ENCODE measurements at regions not wholly inside any gene's neighbourhood (a gene's known extent, or its start where the extent isn't known, plus 50 kb on each side); places are given as distances from the start of the nearest gene placed in this dataset.

DNA sequence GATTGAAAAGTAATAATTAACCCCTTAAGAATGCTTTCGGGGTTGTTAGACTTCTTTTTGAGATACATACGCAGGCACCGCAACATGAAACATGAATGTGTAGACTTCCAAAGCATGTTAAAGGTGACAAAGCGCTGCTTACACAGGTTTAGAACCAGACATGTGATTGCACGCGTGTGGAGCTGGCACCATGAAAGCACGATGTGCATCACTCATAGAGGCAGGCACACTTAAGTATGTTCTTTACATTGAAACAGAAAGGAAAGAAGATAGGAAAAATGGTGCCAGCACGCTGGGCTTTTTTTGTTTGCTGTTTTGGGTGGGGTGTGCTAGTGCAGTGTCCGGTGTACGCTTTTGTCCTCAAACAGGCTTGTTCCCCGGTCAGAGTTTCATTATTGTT is 83.6 kb upstream of the PPARA start:
- no peak for DNase-seq (ENCODE audit: low read depth)

DNA sequence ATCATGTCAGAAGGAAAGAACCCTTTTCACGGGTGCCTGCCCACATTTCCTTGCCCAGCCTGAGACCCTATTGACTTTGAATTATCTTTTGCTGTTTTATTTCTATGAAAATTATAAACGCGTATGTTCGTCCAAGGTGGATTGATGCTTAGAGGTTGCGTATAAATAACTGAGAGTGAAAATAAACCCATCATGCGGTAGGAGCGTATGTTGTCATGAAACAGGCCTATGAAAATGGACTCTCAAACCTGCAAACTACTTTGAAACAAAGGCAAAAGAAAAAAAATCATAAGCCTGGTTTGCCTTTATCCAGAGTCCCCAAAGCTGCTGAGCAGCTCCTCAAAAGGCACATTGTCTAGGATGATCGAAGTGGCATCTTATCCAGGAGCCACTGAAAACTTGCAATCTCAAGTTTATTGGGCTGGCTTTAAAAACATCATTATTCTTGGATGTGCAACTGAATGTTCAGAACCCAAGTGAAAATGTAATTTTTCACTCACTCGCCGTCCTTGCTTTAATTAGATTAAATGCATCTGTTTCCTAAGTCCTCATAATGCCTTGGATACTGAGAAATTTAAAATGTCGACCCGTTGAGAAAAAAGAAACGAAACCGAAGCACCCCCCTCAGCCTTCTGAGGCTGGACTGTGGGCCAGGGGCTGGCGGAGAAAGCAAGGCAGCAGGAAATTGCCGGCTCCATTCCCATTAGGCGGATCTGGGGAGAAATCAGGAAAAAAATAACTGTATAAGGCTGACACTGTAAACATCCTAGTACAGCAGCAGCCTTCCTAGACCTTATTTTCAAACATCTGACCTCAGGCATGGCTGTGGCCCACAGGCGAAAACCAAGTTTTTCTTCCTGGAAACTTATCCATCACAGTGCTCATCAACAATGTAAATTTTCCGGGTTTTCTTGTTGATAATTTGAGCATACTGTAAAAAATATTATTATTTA is 82.9 kb upstream of the PPARA start:
- no peak for DNase-seq (ENCODE audit: low read depth)

DNA sequence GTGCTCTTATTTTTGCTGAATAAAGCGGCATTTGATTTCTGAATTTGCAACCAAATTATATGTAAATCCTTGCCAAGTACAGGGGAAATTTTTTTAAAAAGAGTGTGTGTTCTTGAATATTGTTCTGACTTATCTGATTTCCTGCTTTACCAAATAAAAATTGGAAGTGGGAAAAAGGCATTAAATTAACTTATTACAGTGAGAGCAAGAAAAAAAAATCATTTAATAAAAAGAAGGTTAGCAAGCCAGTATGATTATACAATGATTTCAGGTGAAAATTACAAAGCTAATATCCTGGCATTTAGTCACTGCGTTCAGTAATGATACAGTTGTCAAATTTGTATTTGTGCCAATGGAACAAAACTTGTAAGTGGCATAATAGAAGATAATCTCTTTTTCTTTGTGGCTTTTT is 82.1 kb upstream of the PPARA start:
- no peak for DNase-seq (ENCODE audit: low read depth)

DNA sequence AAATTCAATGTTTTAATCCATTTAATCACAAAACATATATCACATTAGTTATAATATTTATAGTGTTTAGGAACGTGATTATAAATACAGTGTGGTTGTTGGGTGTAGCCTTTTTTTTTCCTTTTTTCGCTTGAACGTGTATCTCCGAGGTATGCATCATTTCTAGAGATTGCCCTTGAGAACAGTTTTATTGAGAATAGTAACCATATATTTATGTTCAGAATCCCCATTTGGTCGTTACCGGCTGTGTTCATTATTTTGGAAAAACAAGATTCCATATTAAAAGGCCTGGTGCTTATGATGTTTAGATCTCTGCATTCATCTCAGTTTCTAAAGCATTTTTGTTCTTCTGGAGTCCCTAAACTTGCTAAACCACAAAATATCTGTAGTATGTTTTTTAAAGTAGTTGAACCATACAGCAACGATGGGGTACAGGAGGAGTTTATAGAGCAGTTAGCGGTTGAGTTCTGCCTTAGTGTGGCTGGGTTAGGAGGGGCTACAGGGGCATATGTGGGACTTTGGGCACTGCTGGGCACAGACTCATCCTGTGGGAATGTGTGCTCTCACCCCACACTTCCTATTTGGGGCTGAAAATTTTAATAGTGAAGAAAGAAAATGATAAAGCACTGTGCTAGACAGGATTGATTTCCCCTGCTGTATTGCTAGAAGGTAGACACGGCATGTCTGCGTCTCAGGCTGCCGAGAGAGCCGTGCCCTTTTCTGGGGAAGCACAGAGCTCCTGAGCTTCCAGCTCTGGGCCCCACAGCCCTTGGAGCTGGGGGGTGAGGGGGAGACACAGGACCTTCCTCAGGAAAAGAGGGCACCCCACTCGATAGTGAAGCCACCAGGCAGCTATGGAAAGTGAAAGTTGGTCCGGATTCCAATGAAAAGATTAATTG is 81.5 kb upstream of the PPARA start:
- DNase-seq (ENCODE audit: low read depth), result no peak

DNA sequence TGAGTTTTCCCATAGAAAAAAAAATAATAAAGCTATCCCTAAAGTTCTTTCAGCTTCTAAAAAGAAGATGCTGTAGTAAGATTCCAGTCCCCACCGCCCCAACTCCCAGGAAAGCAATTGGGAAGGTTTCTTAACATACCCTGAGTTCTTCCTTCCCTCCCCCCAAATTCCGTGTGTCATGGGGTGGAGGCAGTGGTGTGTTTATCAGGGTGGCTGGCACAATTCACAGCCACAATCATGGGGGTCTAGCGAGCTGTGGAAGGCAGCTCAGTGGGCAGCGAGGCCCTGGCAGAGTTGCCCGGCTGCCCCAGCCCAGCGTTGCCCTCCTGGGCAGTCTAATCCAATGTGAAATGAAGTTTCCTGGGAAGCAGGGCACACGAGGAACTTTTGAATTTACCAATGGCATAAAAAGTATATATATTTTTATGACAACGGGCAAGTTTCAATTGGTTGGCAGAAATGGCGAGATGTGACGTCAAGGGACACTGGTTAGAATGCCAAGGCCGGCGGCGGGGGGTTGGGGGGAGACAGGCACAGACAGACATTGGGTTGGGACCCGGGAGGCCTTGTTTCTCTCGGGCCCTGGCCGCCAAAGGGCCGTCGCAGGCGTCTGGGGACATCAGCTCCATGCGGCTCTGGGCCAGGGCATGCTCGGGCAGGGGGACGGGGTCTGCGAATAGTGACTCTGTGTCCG is 80.7 kb upstream of the PPARA start:
- no peak for DNase-seq (ENCODE audit: low read depth)

DNA sequence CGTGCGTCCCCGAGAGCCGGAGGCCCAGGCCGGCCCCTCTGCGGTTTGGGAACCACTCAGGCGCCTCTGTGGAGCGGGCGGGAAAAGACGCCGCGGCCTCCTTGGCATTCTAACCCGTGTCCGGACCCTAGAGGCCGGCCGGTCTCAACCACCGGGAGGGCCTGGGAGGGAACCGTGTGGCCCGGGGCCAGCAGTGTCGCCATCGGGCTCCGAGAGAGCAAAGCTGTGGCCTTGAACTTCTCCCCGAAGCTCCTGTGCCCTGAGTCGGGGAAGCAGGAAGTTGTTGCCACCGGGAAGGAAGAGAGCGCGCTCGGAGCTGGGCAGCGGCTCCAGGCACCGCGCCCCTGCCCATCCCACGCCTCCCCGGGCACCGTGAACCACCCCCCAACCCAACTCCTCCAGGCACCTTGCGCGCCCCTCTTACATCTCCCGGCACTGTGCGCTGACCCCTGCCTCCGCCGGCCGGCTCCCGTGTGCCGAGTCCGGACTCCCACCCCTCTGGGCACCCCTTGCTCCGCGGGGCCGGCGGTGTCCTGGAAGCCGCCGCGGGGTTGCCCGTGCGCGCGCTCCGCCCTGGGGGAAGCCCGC is 80.0 kb upstream of the PPARA start:
- no peak for DNase-seq (ENCODE audit: low read depth)

DNA sequence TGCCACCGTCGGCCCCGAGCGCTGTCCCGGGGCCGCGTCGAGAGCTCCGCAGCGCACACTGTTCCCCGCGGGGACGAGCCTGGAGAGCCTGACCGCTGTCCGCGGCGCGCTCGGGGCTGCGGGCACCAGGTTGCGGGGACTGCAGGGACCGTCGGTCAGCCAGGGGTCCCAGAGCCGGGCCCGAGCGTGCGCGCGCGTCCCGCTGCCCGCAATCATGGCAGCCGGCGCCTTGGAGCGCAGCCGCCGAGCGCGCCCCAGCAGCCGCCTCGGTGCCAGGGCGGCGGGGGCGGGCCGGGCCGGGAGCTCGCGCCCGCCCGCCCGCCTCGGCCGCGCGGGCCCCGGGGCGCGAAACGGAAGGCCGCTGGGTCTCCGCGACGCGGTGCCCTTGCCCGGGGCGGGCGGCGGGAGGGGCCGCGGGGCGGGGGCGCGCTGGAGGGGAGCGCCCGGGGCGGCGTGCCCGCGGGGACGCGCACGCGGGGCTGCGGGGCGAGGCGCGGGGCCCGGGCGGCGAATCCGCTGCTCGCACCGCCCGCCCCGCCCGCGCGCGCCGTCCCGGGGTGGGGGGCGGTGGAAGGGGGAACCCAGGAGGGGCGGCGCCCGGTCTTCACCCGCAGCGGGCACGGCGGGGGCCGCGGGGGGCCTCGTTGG is 79.4 kb upstream of the PPARA start:
- no peak for DNase-seq (ENCODE audit: low read depth)

DNA sequence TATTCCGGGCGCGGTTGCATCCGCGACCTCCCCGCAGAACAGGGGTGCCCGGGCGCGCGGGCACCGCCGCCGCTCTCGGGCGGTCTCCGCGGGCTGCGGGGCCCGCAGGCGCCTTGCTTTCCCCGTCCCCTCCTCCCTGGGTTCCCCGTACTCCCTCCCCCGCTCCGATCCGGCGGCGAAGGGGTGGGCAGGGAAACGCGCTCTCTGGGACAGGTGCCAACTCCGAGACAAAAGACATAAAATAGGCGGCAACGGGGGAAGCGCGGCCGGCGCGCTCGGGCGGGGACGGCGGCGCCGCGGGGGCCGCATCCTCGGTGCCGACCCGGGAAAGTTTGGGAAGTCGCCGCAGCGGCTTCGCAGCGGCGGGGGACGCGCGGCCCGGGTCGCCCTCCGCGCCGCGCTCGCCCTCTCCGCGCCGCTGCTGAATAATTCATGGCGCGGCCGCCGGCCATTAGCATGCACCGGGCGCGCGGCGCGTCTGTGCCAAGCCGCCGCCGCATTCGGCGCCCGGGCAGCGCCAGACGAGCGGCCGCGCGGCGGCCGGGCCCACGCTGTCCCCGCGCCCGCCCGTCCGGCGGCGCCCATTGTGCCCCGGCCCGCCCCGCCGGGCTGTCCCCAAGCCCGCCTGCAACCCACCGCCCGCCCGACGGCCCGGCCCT is 78.7 kb upstream of the PPARA start:
- no peak for DNase-seq (ENCODE audit: low read depth)

DNA sequence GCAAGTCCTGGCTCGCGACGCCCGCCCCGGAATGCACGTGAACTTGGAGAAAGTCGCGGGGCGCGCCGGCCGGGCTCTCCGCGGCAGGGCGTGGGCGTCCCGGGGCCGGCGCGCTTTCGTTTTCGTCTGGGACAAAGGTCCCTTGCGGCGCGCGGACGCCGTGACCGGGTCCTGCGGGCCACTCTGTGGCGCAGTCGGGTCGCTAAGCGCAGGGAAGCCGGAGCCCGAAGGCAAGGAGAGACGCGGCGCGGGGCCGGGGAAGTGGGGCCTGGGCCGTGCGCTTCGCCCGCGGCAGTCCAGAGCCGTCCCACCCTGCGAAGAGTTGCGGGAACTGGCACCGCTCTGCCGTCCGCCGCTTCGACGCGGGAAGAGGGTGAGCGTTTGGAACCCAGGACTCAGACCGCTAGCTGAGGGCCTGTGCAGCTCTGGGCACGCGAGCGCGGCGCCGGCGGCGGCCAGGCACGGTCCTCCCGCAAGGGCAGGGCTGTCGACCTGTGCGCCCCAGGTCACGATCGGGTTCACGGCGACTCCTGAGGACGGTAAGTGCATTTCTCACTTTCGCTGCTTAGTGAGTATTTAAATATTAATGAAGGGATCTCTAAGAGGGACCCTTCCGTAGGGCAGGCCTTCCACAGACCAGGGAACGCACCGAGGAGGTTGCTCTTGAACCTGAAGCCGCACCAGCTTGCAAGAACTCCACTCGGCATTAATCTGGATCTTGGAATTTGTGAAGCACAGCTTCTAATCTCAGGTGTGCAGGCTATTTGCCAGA is 78.0 kb upstream of the PPARA start:
- no peak for DNase-seq (ENCODE audit: low read depth)

DNA sequence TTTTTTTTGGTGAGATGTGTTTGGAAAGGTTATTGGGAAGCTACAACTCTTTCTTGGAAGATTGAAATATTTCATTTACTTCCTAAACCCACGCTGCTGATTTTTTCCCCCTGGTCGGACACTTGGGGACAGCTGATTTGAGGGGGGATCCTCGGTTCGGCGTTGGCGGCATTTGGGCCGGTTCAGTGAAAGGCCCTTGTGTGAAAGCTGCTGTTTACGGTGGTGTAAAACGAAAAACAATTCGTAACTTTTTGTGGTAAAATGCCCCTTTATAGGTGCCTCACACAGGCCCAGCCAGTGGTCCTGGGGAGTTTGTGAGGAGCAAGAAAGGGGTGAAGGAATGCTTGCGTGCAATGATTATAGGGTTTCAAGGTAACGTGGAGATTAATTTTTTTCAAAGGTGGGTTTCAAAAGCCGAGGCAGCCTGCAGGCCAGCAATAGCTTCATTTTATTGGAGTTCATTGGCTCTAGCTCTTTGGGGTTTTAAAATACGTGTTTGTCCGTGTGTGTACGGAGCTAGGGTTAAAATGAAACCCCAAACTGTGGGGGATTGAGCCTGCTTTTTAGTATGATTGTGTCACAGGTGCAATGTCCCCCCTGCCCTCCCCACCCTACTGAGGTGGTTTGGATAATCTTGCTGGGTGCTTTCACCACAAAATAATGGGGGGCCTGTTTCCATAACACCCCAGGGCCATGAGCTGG is 77.2 kb upstream of the PPARA start:
- DNase-seq (ENCODE audit: low read depth), result no peak

DNA sequence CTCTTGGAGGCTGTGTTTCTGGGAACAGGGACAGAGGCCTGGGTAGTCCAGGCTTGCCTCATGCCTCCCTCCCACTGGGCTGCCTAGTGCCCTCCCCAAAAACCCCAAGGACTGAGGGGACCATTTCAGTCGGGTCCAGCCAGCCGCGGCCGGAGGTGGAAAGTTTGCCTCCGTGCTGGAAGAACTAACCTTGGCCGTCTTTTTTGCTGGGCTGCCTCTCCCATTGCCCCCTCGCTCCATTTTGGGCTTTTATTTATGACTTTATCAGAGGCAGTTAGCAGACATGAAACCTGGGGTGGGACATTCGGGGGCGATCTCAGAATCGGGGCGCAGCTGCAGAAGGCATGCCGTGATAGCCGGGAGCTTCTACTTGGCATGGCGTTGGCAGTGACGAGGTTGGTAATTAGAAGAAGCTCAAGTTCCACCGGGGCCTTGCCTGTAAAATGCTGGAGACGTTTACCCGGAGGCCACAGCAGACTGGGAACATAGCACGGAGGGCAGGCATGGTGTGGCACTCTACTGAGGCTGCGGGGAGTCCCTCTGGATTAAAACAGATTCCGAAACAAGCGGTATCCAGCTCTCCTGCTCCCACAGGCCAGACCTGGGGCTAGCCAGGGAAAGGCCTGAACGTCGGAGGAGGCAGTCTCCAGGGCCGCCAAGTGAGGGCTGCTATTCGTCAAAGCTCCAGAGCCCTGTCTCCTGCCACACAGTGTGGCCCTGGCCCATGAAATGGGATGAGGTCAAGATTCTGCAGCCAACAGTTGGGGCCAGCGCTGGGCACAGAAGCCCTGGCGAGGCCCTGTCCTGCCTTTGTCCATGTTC is 76.4 kb upstream of the PPARA start:
- DNase-seq (ENCODE audit: low read depth), result no peak

DNA sequence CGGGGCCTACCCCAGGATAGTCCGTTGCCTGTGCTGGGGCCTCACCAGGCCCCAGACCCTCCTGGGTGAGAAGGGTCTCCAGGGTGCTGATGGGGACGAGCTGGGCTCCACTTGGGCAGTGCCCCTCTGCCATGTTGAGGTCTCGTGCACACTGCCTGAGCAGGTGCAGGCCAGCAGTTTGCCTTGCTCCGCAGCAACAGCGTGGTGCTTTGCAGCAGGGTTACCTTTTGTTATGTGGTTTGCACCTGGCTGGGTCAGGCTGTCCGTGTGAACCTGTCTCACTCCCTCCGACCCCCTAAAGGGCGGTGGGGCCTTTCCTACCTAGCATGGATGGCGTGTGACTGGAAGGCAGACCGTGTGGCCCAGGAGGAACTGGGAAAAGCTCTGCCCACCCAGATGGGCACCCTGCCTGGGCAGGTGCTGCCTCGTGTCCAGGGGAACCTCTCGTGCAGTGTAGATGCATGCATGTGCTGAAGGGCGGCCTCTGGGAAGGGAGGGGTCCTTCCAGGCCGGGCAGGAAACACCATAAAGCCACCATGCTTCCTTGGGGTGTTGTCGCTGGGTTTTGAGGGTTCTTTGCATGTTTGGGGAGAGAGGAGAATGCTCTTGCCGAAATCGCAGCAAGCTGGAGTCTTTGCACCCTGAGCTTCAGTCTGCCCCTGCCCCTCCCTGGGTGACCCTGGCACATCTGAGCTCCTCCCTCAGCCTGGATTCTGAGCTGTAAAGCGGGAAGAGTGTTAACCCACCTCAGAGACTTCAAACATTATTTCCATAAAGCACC is 75.4 kb upstream of the PPARA start:
- no peak for DNase-seq (ENCODE audit: low read depth)

DNA sequence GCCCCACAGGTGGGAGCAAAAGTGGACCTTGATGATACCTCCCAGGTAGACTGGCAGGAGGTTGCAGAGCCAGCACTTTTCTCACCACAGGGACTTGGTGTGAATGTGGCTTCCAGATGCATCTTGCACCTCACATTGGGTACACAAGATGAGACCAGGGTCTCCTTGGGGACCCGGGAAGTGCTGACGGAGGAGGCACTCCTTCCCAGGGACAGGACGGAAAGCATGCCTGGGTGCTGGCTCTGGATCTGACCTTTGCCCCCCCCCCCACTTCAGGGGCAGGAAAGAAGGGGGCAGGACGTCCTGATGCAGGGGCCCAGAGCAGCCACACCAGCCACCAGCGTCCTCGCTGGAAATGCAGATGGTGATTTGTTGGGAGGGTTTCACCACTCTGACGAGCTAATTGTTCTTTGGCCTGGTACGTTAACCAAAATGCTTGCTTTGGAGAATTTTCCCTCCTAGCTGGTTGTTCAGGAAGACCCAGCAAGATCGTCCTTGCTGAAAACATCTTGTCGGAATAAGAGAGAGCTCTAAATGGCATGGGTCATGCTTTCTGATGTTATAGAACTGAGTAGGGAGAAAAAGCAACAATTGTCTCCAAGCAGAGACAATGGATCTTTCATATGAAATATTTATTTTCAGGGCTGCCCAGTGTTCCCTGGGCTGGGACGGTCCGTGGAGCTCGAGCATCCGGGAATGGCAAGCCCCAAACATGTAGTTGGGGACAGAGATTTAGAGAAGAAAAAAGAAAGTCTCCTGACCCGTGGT is 74.4 kb upstream of the PPARA start:
- no peak for DNase-seq (ENCODE audit: low read depth)

DNA sequence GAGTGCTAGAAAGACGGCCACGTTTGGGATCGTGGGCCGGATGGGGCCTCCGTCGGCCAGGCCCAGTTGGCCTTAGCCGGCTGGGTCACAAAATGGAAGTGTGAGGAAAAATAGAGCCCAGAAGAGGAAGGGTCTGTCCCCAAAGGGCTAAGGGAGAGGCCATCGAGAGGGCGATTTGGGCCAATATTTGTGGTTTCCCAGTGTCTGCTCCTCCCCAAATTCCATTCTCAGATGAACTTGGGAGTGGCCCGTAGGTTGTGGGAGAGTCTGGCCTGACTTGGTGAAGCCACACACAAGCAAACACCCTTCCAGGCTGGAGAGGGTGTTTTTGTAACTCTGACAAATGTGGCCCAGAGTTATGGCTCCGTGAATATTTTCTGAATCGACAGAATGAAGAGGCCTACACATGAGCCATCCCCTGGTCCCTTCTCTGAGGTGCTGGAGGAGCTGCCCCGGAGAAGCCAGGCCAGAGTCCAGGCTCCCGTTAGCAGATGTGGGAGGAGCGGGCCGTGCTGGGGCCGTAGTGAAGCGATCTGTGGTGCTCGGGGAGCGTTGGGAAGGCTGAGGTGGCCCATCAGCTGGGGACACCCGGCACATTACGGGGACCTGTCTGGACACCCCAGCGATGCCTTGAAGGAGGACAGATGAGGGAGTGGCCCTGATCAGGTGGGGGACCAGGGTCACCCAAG is 73.5 kb upstream of the PPARA start:
- no peak for DNase-seq (ENCODE audit: low read depth)

DNA sequence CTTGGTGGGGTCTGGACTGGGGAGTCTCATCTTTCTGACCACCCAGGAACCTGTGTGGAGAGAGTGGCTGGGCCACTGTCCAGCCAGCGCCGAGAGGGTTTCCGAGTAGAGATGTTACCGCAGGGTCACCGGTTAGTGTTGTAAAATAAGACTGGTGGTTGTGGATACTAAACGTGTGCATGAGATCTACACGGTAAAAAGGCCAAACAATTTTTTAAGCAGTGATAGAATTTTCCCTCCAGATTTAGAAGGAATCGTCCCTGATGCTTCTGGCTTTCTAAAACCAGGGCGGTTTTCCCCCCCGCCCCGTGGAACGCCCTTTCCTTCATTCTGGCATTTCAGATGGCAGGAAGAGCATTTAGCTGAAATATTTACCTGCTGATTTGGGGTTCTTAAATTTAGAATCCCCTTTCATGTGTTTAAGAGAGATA is 72.6 kb upstream of the PPARA start:
- DNase-seq (ENCODE audit: low read depth), result no peak
